ENCODE measurements at regions not wholly inside any gene's neighbourhood (a gene's known extent, or its start where the extent isn't known, plus 50 kb on each side); places are given as distances from the start of the nearest gene placed in this dataset.

DNA sequence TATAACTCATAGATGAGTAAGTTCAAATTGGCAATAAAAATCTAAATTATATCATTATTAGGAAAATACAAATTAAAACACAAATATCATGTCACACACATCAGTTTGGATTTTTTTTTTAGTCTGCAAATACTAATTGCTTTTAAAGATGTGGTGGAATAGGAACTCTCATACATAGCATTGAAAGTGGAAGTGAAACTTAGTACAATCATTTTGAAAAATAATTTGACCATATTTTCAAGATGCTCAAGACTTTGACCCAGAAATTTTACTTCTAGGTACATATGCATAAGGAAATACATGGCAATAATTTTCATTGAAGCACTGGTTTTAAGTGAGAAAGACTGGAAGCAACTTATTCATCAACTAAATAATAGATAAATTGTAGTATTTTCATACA lies 147.5 kb upstream of the SMIM31 start:
- no peak for TF ChIP-seq CTCF (IDR thresholded peaks at IDR 0.05; ENCODE audit: low read depth, low read length)
- TF ChIP-seq EZH2phosphoT487 (IDR thresholded peaks at IDR 0.05; ENCODE audit: low read depth) = peak; percentile 85

Measured in OCI-LY3 (cell line).